GM10266 (cell line): ENCODE measurements at regions not wholly inside any gene's neighbourhood (a gene's known extent, or its start where the extent isn't known, plus 50 kb on each side); places are given as distances from the start of the nearest gene placed in this dataset.
"Not testable (repeated sequence)": the region's sequence is repeated elsewhere in the genome, so short reads cannot be mapped to it uniquely, and the experiment has no call there.

Source experiments
- DNase-seq: peaks from one replicate; pipeline ENCODE4 v3.0.0; 2012; ENCODE audit errors: extremely low spot score
- TF ChIP-seq, protein P1 (sequence below): IDR thresholded peaks from 2 replicates; pipeline ENCODE4 v1.5.1; 2012; ENCODE audit warnings: mild to moderate bottlenecking, low read depth; ENCODE audit not compliant: control insufficient read depth, insufficient read depth; ENCODE audit errors: missing control alignments

DNA sequence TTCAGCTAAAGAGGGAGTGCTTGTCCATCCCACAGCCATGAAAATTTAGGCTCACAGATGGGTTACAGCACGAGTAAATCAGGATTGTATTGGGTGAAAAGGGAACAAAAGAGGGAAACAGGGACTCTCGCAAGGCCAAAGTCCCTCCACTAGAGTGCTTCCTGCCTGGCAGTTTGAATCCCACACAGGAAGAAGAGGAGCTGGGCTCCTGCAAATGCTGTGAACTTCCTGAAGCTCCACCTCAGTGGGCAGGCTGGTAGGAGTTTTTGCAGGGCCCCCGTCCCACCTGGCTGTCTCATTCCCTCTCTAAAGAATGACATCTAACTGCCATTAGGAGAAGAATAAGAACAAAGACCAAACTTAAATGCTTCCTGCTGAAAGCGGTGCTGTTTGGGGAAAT is 712.0 kb upstream of the PRMT6 start:
- DNase-seq, result no peak
- TF ChIP-seq, protein P1, sequence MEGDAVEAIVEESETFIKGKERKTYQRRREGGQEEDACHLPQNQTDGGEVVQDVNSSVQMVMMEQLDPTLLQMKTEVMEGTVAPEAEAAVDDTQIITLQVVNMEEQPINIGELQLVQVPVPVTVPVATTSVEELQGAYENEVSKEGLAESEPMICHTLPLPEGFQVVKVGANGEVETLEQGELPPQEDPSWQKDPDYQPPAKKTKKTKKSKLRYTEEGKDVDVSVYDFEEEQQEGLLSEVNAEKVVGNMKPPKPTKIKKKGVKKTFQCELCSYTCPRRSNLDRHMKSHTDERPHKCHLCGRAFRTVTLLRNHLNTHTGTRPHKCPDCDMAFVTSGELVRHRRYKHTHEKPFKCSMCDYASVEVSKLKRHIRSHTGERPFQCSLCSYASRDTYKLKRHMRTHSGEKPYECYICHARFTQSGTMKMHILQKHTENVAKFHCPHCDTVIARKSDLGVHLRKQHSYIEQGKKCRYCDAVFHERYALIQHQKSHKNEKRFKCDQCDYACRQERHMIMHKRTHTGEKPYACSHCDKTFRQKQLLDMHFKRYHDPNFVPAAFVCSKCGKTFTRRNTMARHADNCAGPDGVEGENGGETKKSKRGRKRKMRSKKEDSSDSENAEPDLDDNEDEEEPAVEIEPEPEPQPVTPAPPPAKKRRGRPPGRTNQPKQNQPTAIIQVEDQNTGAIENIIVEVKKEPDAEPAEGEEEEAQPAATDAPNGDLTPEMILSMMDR, result no peak

DNA sequence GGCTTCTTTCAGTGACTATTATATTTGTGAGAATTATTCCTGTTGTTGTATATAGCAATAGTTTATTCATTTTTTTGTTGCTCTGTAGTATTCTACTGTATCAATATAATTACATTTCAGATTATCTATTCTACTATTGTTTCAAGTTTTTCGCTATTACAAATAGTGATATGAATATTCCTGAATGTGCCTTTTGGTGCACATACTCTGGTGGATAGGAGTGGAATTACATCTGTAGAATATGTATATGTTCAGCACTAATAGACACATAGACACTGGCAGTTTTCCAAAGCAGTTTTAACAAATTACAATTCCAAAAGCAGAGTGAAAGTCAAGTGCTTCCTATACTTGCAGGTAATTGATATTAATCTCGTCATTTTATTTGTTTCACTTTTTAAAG is 696.2 kb upstream of the PRMT6 start:
- DNase-seq, result no peak
- TF ChIP-seq, protein P1, result no peak

DNA sequence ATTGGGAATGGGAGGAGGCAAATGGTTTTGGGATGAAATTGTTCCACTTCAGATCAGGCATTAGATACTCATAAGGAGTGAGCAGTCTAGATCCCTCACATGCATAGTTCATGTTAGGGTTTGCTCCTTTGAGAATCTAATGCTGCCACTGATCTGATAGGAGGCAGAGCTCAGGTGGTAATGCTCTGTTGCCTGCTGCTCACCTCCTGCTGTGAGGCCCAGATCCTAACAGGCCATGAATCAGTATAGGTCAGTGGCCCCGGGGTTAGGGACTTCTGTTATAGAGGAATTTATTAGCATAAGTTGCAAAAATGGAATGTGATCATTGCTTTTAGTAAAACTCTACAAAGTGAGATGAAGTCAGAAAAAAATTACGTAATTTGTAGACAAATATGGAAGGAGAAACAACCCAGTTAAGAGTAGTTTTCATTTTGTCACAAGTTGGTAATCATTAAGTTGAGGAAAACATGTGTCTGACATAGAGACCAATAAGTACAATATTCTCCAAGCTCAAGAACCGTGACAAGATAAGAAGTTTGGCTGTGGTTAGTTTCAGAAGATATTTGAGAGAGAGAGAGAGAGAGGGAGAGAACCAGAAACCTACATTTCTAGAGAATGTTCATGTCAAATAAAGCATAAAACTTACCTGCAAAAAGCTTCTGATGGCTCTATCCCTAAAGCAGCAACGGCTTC is 689.7 kb upstream of the PRMT6 start:
- DNase-seq, result no peak
- TF ChIP-seq, protein P1, result no peak

GRCh38 chr1:106378261-106378660 is 678.2 kb upstream of the PRMT6 start:
- TF ChIP-seq, protein P1, result no peak
- no peak for DNase-seq

- DNase-seq, result no peak
- TF ChIP-seq, protein P1, result no peak
These were observed 675.7 kb upstream of the PRMT6 start for GRCh38 chr1:106380772-106381171.

- DNase-seq, result not testable (repeated sequence)
These were observed 667.3 kb upstream of the PRMT6 start for GRCh38 chr1:106389160-106389559.

DNA sequence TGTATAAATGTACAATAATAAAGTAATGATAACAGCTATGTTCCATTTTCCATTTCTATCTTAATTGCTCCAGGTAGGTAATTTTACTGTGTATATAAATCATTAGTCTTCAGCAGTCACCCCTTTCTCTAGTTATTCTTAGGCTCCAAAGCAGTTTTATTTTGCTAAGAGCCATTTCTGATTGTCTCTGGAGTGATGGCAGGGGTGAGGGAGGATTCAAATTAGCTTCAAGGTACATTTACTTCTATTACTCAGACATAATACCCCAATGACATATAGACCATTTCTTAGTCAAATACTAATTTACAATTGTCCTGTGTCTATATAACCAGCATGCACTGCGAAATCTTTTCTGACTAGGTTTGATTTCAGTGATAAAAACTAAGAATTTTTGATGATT is 663.4 kb upstream of the PRMT6 start:
- TF ChIP-seq, protein P1, result no peak
- no peak for DNase-seq

DNA sequence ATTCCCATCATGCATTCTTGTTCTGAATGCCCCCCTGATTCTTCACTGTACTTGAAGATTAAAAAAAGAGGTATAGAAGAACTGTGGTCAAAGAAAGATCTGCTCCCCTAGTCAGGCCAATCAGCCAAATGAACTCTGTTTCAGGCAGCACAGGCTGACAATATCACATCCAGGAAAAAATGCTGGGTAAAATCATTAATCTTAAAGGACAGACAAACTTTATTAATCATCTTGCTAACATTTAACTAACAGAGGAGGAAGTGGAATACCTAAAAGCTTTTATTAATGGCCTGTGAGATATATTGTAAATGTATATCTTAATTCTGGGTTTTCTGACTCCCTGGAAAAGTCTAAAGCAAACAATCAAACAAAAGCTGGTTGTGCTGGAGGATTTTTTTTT is 660.5 kb upstream of the PRMT6 start:
- no peak for DNase-seq
- TF ChIP-seq, protein P1, result no peak
